ENCODE measurements at regions not wholly inside any gene's neighbourhood (a gene's known extent, or its start where the extent isn't known, plus 50 kb on each side); places are given as distances from the start of the nearest gene placed in this dataset.

DNA sequence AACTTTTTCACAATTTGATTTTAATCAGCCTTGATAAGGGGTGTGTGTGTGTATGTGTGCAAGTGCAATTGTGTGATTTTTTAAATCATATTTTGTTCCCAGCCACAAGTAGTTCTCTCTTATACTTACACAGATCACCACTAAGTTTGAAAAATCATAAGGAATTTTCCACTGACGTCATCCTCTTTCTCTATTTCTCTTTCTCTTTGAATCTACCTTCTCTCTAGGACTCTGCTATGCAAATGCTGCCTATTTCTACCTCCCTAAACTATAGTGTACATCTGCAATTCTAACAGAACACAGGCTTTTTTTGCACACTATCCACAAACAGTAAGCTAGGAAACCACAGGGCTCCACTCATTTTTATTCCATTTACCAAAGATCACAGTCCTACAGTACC is 254.6 kb upstream of the CYLC2 start:
- TF ChIP-seq TAF1 (conservative IDR thresholded peaks at IDR 0.05) (no peak), CTCF (IDR thresholded peaks at IDR 0.05; ENCODE audit: low read depth, low read length, missing input control) (no peak), RAD21 (IDR thresholded peaks at IDR 0.05) (no peak), SP1 (IDR thresholded peaks at IDR 0.05) (no peak), HNF4G (IDR thresholded peaks at IDR 0.05) (no peak), YY1 (IDR thresholded peaks at IDR 0.05) (no peak), GABPA (IDR thresholded peaks at IDR 0.05 in 1 of 2, conservative IDR thresholded peaks at IDR 0.05 in 1 of 2) (no peak), HNF4A (conservative IDR thresholded peaks at IDR 0.05) (no peak), ATF3 (IDR thresholded peaks at IDR 0.05) (no peak), FOXA1 (IDR thresholded peaks at IDR 0.05) (no peak)
- TF ChIP-seq, protein P1, sequence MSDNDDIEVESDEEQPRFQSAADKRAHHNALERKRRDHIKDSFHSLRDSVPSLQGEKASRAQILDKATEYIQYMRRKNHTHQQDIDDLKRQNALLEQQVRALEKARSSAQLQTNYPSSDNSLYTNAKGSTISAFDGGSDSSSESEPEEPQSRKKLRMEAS (IDR thresholded peaks at IDR 0.05): no peak
- TF ChIP-seq, protein P2, sequence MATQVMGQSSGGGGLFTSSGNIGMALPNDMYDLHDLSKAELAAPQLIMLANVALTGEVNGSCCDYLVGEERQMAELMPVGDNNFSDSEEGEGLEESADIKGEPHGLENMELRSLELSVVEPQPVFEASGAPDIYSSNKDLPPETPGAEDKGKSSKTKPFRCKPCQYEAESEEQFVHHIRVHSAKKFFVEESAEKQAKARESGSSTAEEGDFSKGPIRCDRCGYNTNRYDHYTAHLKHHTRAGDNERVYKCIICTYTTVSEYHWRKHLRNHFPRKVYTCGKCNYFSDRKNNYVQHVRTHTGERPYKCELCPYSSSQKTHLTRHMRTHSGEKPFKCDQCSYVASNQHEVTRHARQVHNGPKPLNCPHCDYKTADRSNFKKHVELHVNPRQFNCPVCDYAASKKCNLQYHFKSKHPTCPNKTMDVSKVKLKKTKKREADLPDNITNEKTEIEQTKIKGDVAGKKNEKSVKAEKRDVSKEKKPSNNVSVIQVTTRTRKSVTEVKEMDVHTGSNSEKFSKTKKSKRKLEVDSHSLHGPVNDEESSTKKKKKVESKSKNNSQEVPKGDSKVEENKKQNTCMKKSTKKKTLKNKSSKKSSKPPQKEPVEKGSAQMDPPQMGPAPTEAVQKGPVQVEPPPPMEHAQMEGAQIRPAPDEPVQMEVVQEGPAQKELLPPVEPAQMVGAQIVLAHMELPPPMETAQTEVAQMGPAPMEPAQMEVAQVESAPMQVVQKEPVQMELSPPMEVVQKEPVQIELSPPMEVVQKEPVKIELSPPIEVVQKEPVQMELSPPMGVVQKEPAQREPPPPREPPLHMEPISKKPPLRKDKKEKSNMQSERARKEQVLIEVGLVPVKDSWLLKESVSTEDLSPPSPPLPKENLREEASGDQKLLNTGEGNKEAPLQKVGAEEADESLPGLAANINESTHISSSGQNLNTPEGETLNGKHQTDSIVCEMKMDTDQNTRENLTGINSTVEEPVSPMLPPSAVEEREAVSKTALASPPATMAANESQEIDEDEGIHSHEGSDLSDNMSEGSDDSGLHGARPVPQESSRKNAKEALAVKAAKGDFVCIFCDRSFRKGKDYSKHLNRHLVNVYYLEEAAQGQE (IDR thresholded peaks at IDR 0.05): no peak
- TF ChIP-seq, protein P3, sequence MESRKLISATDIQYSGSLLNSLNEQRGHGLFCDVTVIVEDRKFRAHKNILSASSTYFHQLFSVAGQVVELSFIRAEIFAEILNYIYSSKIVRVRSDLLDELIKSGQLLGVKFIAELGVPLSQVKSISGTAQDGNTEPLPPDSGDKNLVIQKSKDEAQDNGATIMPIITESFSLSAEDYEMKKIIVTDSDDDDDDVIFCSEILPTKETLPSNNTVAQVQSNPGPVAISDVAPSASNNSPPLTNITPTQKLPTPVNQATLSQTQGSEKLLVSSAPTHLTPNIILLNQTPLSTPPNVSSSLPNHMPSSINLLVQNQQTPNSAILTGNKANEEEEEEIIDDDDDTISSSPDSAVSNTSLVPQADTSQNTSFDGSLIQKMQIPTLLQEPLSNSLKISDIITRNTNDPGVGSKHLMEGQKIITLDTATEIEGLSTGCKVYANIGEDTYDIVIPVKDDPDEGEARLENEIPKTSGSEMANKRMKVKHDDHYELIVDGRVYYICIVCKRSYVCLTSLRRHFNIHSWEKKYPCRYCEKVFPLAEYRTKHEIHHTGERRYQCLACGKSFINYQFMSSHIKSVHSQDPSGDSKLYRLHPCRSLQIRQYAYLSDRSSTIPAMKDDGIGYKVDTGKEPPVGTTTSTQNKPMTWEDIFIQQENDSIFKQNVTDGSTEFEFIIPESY (IDR thresholded peaks at IDR 0.05): no peak

Measured in liver (tissue), 3 donors.